HEK293T (cell line): ENCODE measurements at regions not wholly inside any gene's neighbourhood (a gene's known extent, or its start where the extent isn't known, plus 50 kb on each side); places are given as distances from the start of the nearest gene placed in this dataset.

Experiments
- BHLHE40 ChIP-seq: fragments of 450-650 bp; IDR thresholded peaks from 2 replicates; pipeline ENCODE4 v1.6.1; 2016; ENCODE audit warnings: mild to moderate bottlenecking, moderate library complexity, borderline replicate concordance
- ELF4 ChIP-seq: fragments of 450-650 bp; IDR thresholded peaks from 2 replicates; pipeline ENCODE4 v1.6.1; 2017; ENCODE audit warnings: antibody characterized with exemption
- FOXK2 ChIP-seq: fragments of 450-650 bp; IDR thresholded peaks from 2 replicates; pipeline ENCODE4 v1.6.1; 2016; ENCODE audit warnings: mild to moderate bottlenecking
- L3MBTL2 ChIP-seq: fragments of 450-650 bp; conservative IDR thresholded peaks from 2 replicates; pipeline ENCODE4 v1.6.1; 2016; ENCODE audit warnings: mild to moderate bottlenecking
- PKNOX1 ChIP-seq: fragments of 450-650 bp; IDR thresholded peaks from 2 replicates; pipeline ENCODE4 v1.6.1; 2016

DNA sequence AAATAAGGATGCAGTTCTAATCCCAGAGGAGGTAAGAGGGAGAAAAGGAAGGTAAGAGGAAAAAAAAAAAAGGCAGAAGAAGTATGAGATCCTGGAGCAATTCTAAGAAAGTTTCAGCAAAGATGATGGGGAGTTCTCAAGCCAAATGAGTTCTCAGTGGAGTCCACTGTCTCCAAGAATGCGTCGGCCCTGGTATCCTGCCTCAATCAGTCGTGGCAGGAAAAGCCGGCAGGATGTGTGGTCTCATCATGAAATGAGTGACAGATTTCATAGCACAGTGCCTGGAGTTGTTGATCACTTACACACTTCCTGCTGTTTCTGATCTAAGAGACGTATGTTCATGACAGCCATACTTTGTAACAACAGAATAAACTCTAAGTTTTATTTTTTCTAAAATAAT lies 554.9 kb downstream of the NXPH1 start:
- TF ChIP-seq BHLHE40 (no peak), PKNOX1 (no peak), ELF4 (no peak), L3MBTL2 (no peak), FOXK2 (no peak)
